ENCODE measurements at regions not wholly inside any gene's neighbourhood (a gene's known extent, or its start where the extent isn't known, plus 50 kb on each side); places are given as distances from the start of the nearest gene placed in this dataset.
A peak's percentile ranks its signal among the peaks of the same experiment; 100 is the strongest.
"Not testable (repeated sequence)": the region's sequence is repeated elsewhere in the genome, so short reads cannot be mapped to it uniquely, and the experiment has no call there.

GRCh38 chr22:25461301-25461700 lies 103.2 kb upstream of the GRK3 start:
- DNase-seq (ENCODE audit: low spot score): no peak
- Histone ChIP-seq H3K9ac (ENCODE audit: low read depth in 1 of 2, low read length in 2 of 2) (no peak overlapping the region), H3K27ac (ENCODE audit: low read depth in 1 of 2, low read length in 2 of 2) (no peak overlapping the region), H3K4me3 (ENCODE audit: low read depth in 1 of 3, low read length in 3 of 3) (no peak overlapping the region), H3K36me3 (ENCODE audit: control insufficient read depth in 4 of 4, insufficient read depth in 3 of 4, low read depth in 1 of 4, low read length in 3 of 4) (peaks cover 8 to 24% (median 22%) of the 10 kb centered on the region in 4 donors), H3K9me3 (ENCODE audit: control insufficient read depth in 4 of 4, low read length in 3 of 4) (no peaks in the 10 kb centered on the region), H3K27me3 (ENCODE audit: control insufficient read depth in 4 of 4, insufficient read depth in 4 of 4, low read length in 3 of 4) (no peaks in the 10 kb centered on the region), H3K4me1 (ENCODE audit: control insufficient read depth in 4 of 4, insufficient read depth in 4 of 4, low read length in 3 of 4) (peaks cover 0 to 2% (median 0%) of the 10 kb centered on the region in 4 donors)
- TF ChIP-seq FOXA1 (IDR thresholded peaks at IDR 0.05) (no peak), TAF1 (conservative IDR thresholded peaks at IDR 0.05) (no peak)
- 93% methylated on average over 7 of the region's 7 CpGs for WGBS

DNA sequence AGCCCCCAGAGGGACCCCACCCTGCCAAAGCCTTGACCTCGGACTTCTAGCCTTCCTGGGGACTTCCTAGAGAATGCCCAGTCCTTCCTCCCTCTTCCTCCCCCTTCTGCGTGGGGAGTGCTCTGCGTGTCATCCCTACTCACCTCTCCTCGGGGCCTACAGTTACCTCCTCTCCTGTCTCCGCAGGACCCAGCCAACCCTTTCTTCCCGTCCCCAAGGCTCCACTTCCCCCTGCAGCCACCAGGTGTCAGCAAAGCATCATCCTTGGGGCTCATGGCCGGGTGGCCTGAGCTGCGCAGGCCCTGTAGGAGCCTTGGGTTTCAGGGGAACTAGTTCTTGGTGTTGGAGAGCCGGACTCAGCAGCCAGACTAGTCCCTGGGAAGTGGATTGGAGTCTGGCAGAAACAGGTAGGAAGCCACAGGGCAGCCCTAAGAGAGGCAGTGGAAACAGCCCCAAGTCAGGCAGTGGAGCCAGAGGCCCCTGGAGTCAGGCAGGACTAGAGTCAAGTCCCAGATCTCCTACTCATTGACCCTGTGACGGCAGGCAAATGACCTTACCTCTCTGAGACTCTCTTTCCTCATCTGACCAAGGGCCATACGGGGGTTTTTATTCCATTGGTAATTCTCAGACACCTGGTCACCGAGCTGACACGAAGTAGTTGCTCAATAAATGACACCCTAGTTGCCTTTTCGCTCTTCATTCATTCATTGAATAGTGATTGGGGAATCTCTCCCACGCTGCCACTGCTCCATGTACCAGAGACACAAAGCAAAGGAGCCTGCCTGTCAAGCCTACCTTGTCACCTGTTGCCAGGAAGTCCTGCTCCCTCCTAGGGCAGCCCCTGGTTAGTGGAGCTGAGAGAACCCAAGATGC lies 101.8 kb upstream of the GRK3 start:
- H3K9ac ChIP-seq (ENCODE audit: low read depth in 1 of 2, low read length in 2 of 2); H3K4me1 ChIP-seq (ENCODE audit: control insufficient read depth in 4 of 4, insufficient read depth in 4 of 4, low read length in 3 of 4); H3K27me3 ChIP-seq (ENCODE audit: control insufficient read depth in 4 of 4, insufficient read depth in 4 of 4, low read length in 3 of 4); H3K4me3 ChIP-seq (ENCODE audit: low read depth in 1 of 3, low read length in 3 of 3); H3K9me3 ChIP-seq (ENCODE audit: control insufficient read depth in 4 of 4, low read length in 3 of 4); H3K27ac ChIP-seq (ENCODE audit: low read depth in 1 of 2, low read length in 2 of 2): not testable (repeated sequence)
- WGBS: 42% methylated on average over 15 of the region's 15 CpGs
- peak; percentile 99 to 100 for TF ChIP-seq RAD21 (IDR thresholded peaks at IDR 0.05)
- TF ChIP-seq CTCF (IDR thresholded peaks at IDR 0.05; ENCODE audit: low read depth, low read length, missing input control): peak; percentile 99
- peaks cover 8 to 22% (median 21%) of the 10 kb centered on the region in 4 donors for H3K36me3 ChIP-seq (ENCODE audit: control insufficient read depth in 4 of 4, insufficient read depth in 3 of 4, low read depth in 1 of 4, low read length in 3 of 4)
- DNase-seq (ENCODE audit: low spot score): peak; percentile 90

DNA sequence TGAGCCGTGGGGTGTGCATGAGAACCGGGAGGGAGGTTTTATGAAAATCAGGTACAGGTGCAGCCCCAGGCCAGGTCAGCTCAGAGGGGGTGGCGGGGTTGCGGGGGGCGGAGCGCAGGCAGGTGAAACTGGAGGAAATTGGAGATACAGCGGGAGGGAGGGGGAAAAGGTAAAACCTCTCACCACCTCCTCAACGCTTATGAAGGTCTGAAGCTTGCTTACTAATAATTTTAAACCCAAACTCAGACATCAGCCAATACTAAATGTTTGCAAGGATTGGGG lies 101.2 kb upstream of the GRK3 start:
- H3K9me3 ChIP-seq (ENCODE audit: control insufficient read depth in 4 of 4, low read length in 3 of 4): not testable (repeated sequence)

GRCh38 chr22:25464326-25464725 lies 100.1 kb upstream of the GRK3 start:
- not testable (repeated sequence) for H3K4me1 ChIP-seq (ENCODE audit: control insufficient read depth in 4 of 4, insufficient read depth in 4 of 4, low read length in 3 of 4); H3K27ac ChIP-seq (ENCODE audit: low read depth in 1 of 2, low read length in 2 of 2); H3K9me3 ChIP-seq (ENCODE audit: control insufficient read depth in 4 of 4, low read length in 3 of 4); H3K4me3 ChIP-seq (ENCODE audit: low read depth in 1 of 3, low read length in 3 of 3); DNase-seq (ENCODE audit: low spot score); H3K27me3 ChIP-seq (ENCODE audit: control insufficient read depth in 4 of 4, insufficient read depth in 4 of 4, low read length in 3 of 4); H3K9ac ChIP-seq (ENCODE audit: low read depth in 1 of 2, low read length in 2 of 2)
- WGBS: 91% methylated on average over 9 of the region's 9 CpGs
- H3K36me3 ChIP-seq (ENCODE audit: control insufficient read depth in 4 of 4, insufficient read depth in 3 of 4, low read depth in 1 of 4, low read length in 3 of 4): peaks cover 3 to 17% (median 15%) of the 10 kb centered on the region in 4 donors

More for the DNA sequence above, 101.2 kb upstream of the GRK3 start:
- not testable (repeated sequence) for H3K4me3 ChIP-seq (ENCODE audit: low read depth in 1 of 3, low read length in 3 of 3); DNase-seq (ENCODE audit: low spot score); H3K9ac ChIP-seq (ENCODE audit: low read depth in 1 of 2, low read length in 2 of 2); H3K27ac ChIP-seq (ENCODE audit: low read depth in 1 of 2, low read length in 2 of 2); H3K27me3 ChIP-seq (ENCODE audit: control insufficient read depth in 4 of 4, insufficient read depth in 4 of 4, low read length in 3 of 4); H3K4me1 ChIP-seq (ENCODE audit: control insufficient read depth in 4 of 4, insufficient read depth in 4 of 4, low read length in 3 of 4)
- WGBS: 89% methylated on average over 8 of the region's 8 CpGs
- peaks cover 8 to 22% (median 21%) of the 10 kb centered on the region in 4 donors for H3K36me3 ChIP-seq (ENCODE audit: control insufficient read depth in 4 of 4, insufficient read depth in 3 of 4, low read depth in 1 of 4, low read length in 3 of 4)

DNA sequence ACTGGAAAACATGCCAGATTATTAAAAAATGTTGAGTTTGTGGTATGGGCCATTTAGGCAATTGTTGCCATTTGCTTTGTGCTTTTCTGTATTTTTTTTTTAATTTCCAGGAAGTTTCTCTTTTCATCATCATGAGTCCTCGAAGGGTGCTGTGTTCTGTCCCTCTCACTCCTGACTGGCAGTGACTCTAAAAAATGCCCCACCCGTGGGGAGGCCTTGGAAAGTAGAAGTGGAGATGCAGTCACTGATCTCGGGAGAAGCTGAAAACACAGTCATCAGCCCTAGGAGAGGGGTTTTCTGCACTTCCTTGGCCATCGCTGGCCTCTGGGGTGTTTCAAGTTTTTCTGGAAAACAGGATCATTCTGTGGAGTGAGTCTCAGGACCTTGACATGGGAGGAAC lies 98.5 kb upstream of the GRK3 start:
- WGBS: 89% methylated on average over 4 of the region's 4 CpGs
- Histone ChIP-seq H3K27me3 (ENCODE audit: control insufficient read depth in 4 of 4, insufficient read depth in 4 of 4, low read length in 3 of 4) (no peaks in the 10 kb centered on the region), H3K36me3 (ENCODE audit: control insufficient read depth in 4 of 4, insufficient read depth in 3 of 4, low read depth in 1 of 4, low read length in 3 of 4) (peaks cover 0 to 5% (median 2%) of the 10 kb centered on the region in 4 donors), H3K4me3 (ENCODE audit: low read depth in 1 of 3, low read length in 3 of 3) (no peak overlapping the region), H3K9me3 (ENCODE audit: control insufficient read depth in 4 of 4, low read length in 3 of 4) (no peaks in the 10 kb centered on the region), H3K9ac (ENCODE audit: low read depth in 1 of 2, low read length in 2 of 2) (no peak overlapping the region), H3K4me1 (ENCODE audit: control insufficient read depth in 4 of 4, insufficient read depth in 4 of 4, low read length in 3 of 4) (peaks cover 0 to 2% (median 0%) of the 10 kb centered on the region in 4 donors), H3K27ac (ENCODE audit: low read depth in 1 of 2, low read length in 2 of 2) (no peak overlapping the region)
- no peak for DNase-seq (ENCODE audit: low spot score)
- TF ChIP-seq, protein P1, sequence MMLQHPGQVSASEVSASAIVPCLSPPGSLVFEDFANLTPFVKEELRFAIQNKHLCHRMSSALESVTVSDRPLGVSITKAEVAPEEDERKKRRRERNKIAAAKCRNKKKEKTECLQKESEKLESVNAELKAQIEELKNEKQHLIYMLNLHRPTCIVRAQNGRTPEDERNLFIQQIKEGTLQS (IDR thresholded peaks at IDR 0.05): no peak
- no peak for TF ChIP-seq GABPA (IDR thresholded peaks at IDR 0.05 in 1 of 2, conservative IDR thresholded peaks at IDR 0.05 in 1 of 2)
- no peak for TF ChIP-seq CTCF (IDR thresholded peaks at IDR 0.05; ENCODE audit: low read depth, low read length, missing input control)
- TF ChIP-seq REST (IDR thresholded peaks at IDR 0.05): no peak
- no peak for TF ChIP-seq MAX (IDR thresholded peaks at IDR 0.05)
